GM23338 (cell line): ENCODE measurements at regions not wholly inside any gene's neighbourhood (a gene's known extent, or its start where the extent isn't known, plus 50 kb on each side); places are given as distances from the start of the nearest gene placed in this dataset.
A peak's percentile ranks its signal among the peaks of the same experiment; 100 is the strongest.

ENCODE experiments used
- ATAC-seq: fragments of 200-7000 bp; cut with Tn5 transposase; 3 replicates; pipeline ENCODE4 v1.9.1; 2020
- DNase-seq: peaks from one replicate; pipeline ENCODE4 v3.0.0-alpha.2; 2015; ENCODE audit warnings: low spot score
- H2AFZ ChIP-seq: fragments of 200-600 bp; sonication (generic); 2 replicates; pipeline ENCODE4 v1.8.0; 2016; ENCODE audit warnings: antibody characterized with exemption, mild to moderate bottlenecking, moderate library complexity
- H3F3A ChIP-seq: fragments of 200-600 bp; sonication (generic); replicated peaks from 2 replicates; pipeline ENCODE4 v1.8.0; 2017; ENCODE audit warnings: antibody characterized with exemption, mixed run types, low read depth
- H3K27ac ChIP-seq: fragments of 200-600 bp; sonication (generic); 2 replicates; pipeline ENCODE4 v1.6.1; 2016; ENCODE audit warnings: low read depth
- H3K27me3 ChIP-seq: fragments of 200-600 bp; sonication (generic); 2 replicates; pipeline ENCODE4 v1.8.0; 2016; ENCODE audit warnings: mild to moderate bottlenecking, mixed run types, moderate library complexity; ENCODE audit not compliant: insufficient read depth
- H3K36me3 ChIP-seq: fragments of 200-600 bp; sonication (generic); 2 replicates; pipeline ENCODE4 v1.8.0; 2016; ENCODE audit warnings: mild to moderate bottlenecking; ENCODE audit not compliant: insufficient read depth
- H3K4me1 ChIP-seq: fragments of 200-600 bp; sonication (generic); 2 replicates; pipeline ENCODE4 v1.8.0; 2016; ENCODE audit warnings: mild to moderate bottlenecking, moderate library complexity; ENCODE audit not compliant: insufficient read depth
- H3K4me2 ChIP-seq: fragments of 200-600 bp; sonication (generic); 2 replicates; pipeline ENCODE4 v1.7.1; 2017; ENCODE audit warnings: mixed run types
- H3K4me3 ChIP-seq: fragments of 200-600 bp; sonication (generic); 2 replicates; pipeline ENCODE4 v1.6.1; 2016; ENCODE audit warnings: mixed run types
- H3K79me2 ChIP-seq: fragments of 200-600 bp; sonication (generic); replicated peaks from 2 replicates; pipeline ENCODE4 v1.8.0; 2017; ENCODE audit warnings: mild to moderate bottlenecking; ENCODE audit not compliant: insufficient read depth
- H3K9me2 ChIP-seq: fragments of 200-600 bp; sonication (generic); 2 replicates; pipeline ENCODE4 v1.8.0; 2017; ENCODE audit not compliant: insufficient read depth
- H4K20me1 ChIP-seq: fragments of 200-600 bp; sonication (generic); replicated peaks from 2 replicates; pipeline ENCODE4 v1.8.0; 2017; ENCODE audit warnings: mild to moderate bottlenecking; ENCODE audit not compliant: insufficient read depth
- H3K27ac Mint-ChIP-seq: 2 replicates; pipeline ENCODE4 v1.8.0; 2020; ENCODE audit warnings: inconsistent platforms, mild to moderate bottlenecking, moderate library complexity, mixed read lengths
- H3K27me3 Mint-ChIP-seq: 3 replicates; pipeline ENCODE4 v1.8.0; 2022; ENCODE audit warnings: low read depth, mild to moderate bottlenecking, moderate library complexity, mixed read lengths, inconsistent platforms; ENCODE audit not compliant: insufficient read depth, poor library complexity
- H3K36me3 Mint-ChIP-seq: 3 replicates; pipeline ENCODE4 v1.8.0; 2021; ENCODE audit warnings: low read depth, mild to moderate bottlenecking, inconsistent platforms, moderate library complexity, mixed read lengths
- H3K4me1 Mint-ChIP-seq: 3 replicates; pipeline ENCODE4 v1.8.0; 2020; ENCODE audit warnings: mild to moderate bottlenecking, inconsistent platforms, mixed read lengths
- H3K4me3 Mint-ChIP-seq: 3 replicates; pipeline ENCODE4 v1.8.0; 2021; ENCODE audit warnings: moderate library complexity, mild to moderate bottlenecking, inconsistent platforms, mixed read lengths
- H3K9me3 Mint-ChIP-seq: 3 replicates; pipeline ENCODE4 v1.8.0; 2020; ENCODE audit warnings: moderate library complexity, mild to moderate bottlenecking, inconsistent platforms, mixed read lengths
- CREB1 ChIP-seq: fragments of 250-450 bp; sonication (Bioruptor Pico); IDR thresholded peaks from 2 replicates; pipeline ENCODE4 v1.5.0; 2020; ENCODE audit warnings: low read depth, mild to moderate bottlenecking, moderate library complexity
- CTCF ChIP-seq, 2 experiments: fragments of 200-600 bp in 1 of 2; sonication (generic) in 1 of 2; conservative IDR thresholded peaks; 2 replicates each; pipeline versions ENCODE4 v1.5.1 to v1.6.1; 2016 to 2017; ENCODE audit warnings: antibody characterized with exemption in 2 of 2, low read depth in 2 of 2, mild to moderate bottlenecking in 2 of 2, moderate library complexity in 1 of 2
- EZH2 ChIP-seq: fragments of 200-600 bp; sonication (generic); IDR thresholded peaks from one replicate; pipeline ENCODE4 v1.8.0; 2017; ENCODE audit warnings: antibody characterized with exemption, mild to moderate bottlenecking, low read depth; ENCODE audit not compliant: unreplicated experiment
- EZH2phosphoT487 ChIP-seq: fragments of 200-600 bp; sonication (generic); IDR thresholded peaks from one replicate; pipeline ENCODE4 v1.8.1; 2018; ENCODE audit warnings: antibody characterized with exemption; ENCODE audit not compliant: unreplicated experiment
- JUNB ChIP-seq: IDR thresholded peaks from one replicate; pipeline ENCODE4 v1.6.1; 2016; ENCODE audit warnings: antibody characterized with exemption; ENCODE audit not compliant: unreplicated experiment
- NANOG ChIP-seq: IDR thresholded peaks from 2 replicates; pipeline ENCODE4 v1.6.1; 2016; ENCODE audit warnings: antibody characterized with exemption, borderline replicate concordance
- POLR2AphosphoS5 ChIP-seq: IDR thresholded peaks from 2 replicates; pipeline ENCODE4 v1.6.1; 2016; ENCODE audit warnings: antibody characterized with exemption, low read depth
- STAT1 ChIP-seq: IDR thresholded peaks from one replicate; pipeline ENCODE4 v1.6.1; 2016; ENCODE audit warnings: antibody characterized with exemption; ENCODE audit not compliant: unreplicated experiment
- ZNF114 ChIP-seq: fragments of 250-450 bp; sonication (Bioruptor Pico); IDR thresholded peaks from 2 replicates; pipeline ENCODE4 v1.5.0; 2020; ENCODE audit warnings: mild to moderate bottlenecking, moderate library complexity
- ZNF331 ChIP-seq: fragments of 250-450 bp; sonication (Bioruptor Pico); IDR thresholded peaks from 2 replicates; pipeline ENCODE4 v1.5.0; 2020; ENCODE audit warnings: low read depth, mild to moderate bottlenecking, moderate library complexity
- ZNF462 ChIP-seq: fragments of 250-450 bp; sonication (Bioruptor Pico); IDR thresholded peaks from 2 replicates; pipeline ENCODE4 v1.5.0; 2020; ENCODE audit warnings: mild to moderate bottlenecking, moderate library complexity
- TF ChIP-seq, protein P1 (sequence below): IDR thresholded peaks from 2 replicates; pipeline ENCODE4 v1.6.1; 2016; ENCODE audit warnings: antibody characterized with exemption
- TF ChIP-seq, protein P2 (sequence below): IDR thresholded peaks from one replicate; pipeline ENCODE4 v1.6.1; 2018; ENCODE audit warnings: antibody characterized with exemption; ENCODE audit not compliant: unreplicated experiment

- Mint-ChIP-seq H3K4me3 (no peak overlapping the region), H3K36me3 (no peaks in the 10 kb centered on the region)
Observed at GRCh38 chr3:66615643-66616301, 115.0 kb upstream of the LRIG1 start.

More at GRCh38 chr3:66615643-66616301, 115.0 kb upstream of the LRIG1 start:
- H3K27me3 ChIP-seq: no peaks in the 10 kb centered on the region
- peaks cover 5% of the 10 kb centered on the region; the same call in 1 of the 2 replicates for H3K4me1 ChIP-seq
- H3F3A ChIP-seq: no peaks in the 10 kb centered on the region
- H3K4me2 ChIP-seq: peak overlapping the region; percentile 32; the same call in 1 of the 2 replicates
- TF ChIP-seq STAT1 (no peak), POLR2AphosphoS5 (no peak), EZH2 (no peak), EZH2phosphoT487 (no peak), NANOG (no peak), ZNF462 (CRISPR knock-in tag) (no peak), CREB1 (CRISPR knock-in tag) (no peak), ZNF331 (no peak), JUNB (no peak), CTCF (conservative IDR thresholded peaks at IDR 0.05; ENCODE audit: low read depth in 2 of 2) (no peak), ZNF114 (no peak)
- TF ChIP-seq, protein P1, sequence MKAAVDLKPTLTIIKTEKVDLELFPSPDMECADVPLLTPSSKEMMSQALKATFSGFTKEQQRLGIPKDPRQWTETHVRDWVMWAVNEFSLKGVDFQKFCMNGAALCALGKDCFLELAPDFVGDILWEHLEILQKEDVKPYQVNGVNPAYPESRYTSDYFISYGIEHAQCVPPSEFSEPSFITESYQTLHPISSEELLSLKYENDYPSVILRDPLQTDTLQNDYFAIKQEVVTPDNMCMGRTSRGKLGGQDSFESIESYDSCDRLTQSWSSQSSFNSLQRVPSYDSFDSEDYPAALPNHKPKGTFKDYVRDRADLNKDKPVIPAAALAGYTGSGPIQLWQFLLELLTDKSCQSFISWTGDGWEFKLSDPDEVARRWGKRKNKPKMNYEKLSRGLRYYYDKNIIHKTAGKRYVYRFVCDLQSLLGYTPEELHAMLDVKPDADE: no peak
- TF ChIP-seq, protein P2, sequence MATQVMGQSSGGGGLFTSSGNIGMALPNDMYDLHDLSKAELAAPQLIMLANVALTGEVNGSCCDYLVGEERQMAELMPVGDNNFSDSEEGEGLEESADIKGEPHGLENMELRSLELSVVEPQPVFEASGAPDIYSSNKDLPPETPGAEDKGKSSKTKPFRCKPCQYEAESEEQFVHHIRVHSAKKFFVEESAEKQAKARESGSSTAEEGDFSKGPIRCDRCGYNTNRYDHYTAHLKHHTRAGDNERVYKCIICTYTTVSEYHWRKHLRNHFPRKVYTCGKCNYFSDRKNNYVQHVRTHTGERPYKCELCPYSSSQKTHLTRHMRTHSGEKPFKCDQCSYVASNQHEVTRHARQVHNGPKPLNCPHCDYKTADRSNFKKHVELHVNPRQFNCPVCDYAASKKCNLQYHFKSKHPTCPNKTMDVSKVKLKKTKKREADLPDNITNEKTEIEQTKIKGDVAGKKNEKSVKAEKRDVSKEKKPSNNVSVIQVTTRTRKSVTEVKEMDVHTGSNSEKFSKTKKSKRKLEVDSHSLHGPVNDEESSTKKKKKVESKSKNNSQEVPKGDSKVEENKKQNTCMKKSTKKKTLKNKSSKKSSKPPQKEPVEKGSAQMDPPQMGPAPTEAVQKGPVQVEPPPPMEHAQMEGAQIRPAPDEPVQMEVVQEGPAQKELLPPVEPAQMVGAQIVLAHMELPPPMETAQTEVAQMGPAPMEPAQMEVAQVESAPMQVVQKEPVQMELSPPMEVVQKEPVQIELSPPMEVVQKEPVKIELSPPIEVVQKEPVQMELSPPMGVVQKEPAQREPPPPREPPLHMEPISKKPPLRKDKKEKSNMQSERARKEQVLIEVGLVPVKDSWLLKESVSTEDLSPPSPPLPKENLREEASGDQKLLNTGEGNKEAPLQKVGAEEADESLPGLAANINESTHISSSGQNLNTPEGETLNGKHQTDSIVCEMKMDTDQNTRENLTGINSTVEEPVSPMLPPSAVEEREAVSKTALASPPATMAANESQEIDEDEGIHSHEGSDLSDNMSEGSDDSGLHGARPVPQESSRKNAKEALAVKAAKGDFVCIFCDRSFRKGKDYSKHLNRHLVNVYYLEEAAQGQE: no peak
- peaks cover 21% of the 10 kb centered on the region for H3K4me1 Mint-ChIP-seq
- H3K9me2 ChIP-seq: peaks cover 4% of the 10 kb centered on the region; the same call in 1 of the 2 replicates
- no peak overlapping the region for H3K27ac Mint-ChIP-seq
- H3K27ac ChIP-seq: no peak overlapping the region
- DNase-seq (no peak), ATAC-seq (peak; percentile 51)
- H3K36me3 ChIP-seq: no peaks in the 10 kb centered on the region
- no peaks in the 10 kb centered on the region for H3K9me3 Mint-ChIP-seq
- H3K27me3 Mint-ChIP-seq: peaks cover 6% of the 10 kb centered on the region
- peak overlapping the region; percentile 56; the same call in 1 of the 2 replicates for H2AFZ ChIP-seq
- no peaks in the 10 kb centered on the region for H3K79me2 ChIP-seq
- no peak overlapping the region for H3K4me3 ChIP-seq
- no peaks in the 10 kb centered on the region for H4K20me1 ChIP-seq
